OCI-LY7 (cell line): ENCODE measurements at regions not wholly inside any gene's neighbourhood (a gene's known extent, or its start where the extent isn't known, plus 50 kb on each side); places are given as distances from the start of the nearest gene placed in this dataset.

Experiments
- BruUV-seq: library from RNA; stranded (reverse); fragments of 400-500 nt; replicated peaks from 2 replicates; lab custom pipeline; 2021; lab: Mats Ljungman, UMichigan
- CTCF ChIA-PET: fragments of 300-600 bp; sonication (Branson Sonifier 250); formaldehyde crosslinking; loops from one replicate; lab custom pipeline; 2022; ENCODE audit warnings: antibody characterized with exemption; ENCODE audit not compliant: unreplicated experiment; lab: Charles Lee
- POLR2A ChIA-PET: fragments of 300-600 bp; sonication (Branson Sonifier 250); formaldehyde crosslinking; loops from one replicate; lab custom pipeline; 2022; ENCODE audit warnings: antibody characterized with exemption; lab: Charles Lee
- DNase-seq: peaks from one replicate; pipeline ENCODE4 v3.0.0-alpha.2; 2015; ENCODE audit warnings: low spot score
- H2AFZ ChIP-seq: fragments of 200-600 bp; sonication (generic), shearing (Covaris generic); 2 replicates; pipeline ENCODE4 v1.6.1; 2014; ENCODE audit warnings: mild to moderate bottlenecking, antibody characterized with exemption, low read length, moderate library complexity
- H3K27ac ChIP-seq: fragments of 200-600 bp; sonication (generic); 2 replicates; pipeline ENCODE4 v1.5.1; 2014; ENCODE audit warnings: mixed run types, low read depth, mild to moderate bottlenecking, moderate library complexity, low read length, inconsistent platforms; ENCODE audit not compliant: poor library complexity, severe bottlenecking
- H3K36me3 ChIP-seq: fragments of 200-600 bp; sonication (generic); 2 replicates; pipeline ENCODE4 v1.6.1; 2014; ENCODE audit warnings: mild to moderate bottlenecking, antibody characterized with exemption, low read length, moderate library complexity, mixed read lengths; ENCODE audit not compliant: insufficient read depth
- H3K4me1 ChIP-seq: fragments of 200-600 bp; sonication (generic); 2 replicates; pipeline ENCODE4 v1.5.1; 2014; ENCODE audit warnings: mild to moderate bottlenecking, low read length; ENCODE audit not compliant: insufficient read depth, poor library complexity, severe bottlenecking
- H3K4me2 ChIP-seq: fragments of 200-600 bp; sonication (generic); 2 replicates; pipeline ENCODE4 v1.6.1; 2014; ENCODE audit warnings: mild to moderate bottlenecking, low read length
- H3K4me3 ChIP-seq: fragments of 200-600 bp; sonication (generic); 2 replicates; pipeline ENCODE4 v1.5.1; 2014; ENCODE audit warnings: mild to moderate bottlenecking, low read depth, low read length; ENCODE audit not compliant: poor library complexity, severe bottlenecking
- H3K79me2 ChIP-seq: fragments of 200-600 bp; sonication (generic); 2 replicates; pipeline ENCODE4 v1.6.1; 2016; ENCODE audit warnings: low read depth, mild to moderate bottlenecking, low read length, moderate library complexity, mixed read lengths; ENCODE audit not compliant: insufficient read depth
- H3K9me2 ChIP-seq: fragments of 200-600 bp; sonication (generic); 2 replicates; pipeline ENCODE4 v1.6.1; 2016; ENCODE audit warnings: mild to moderate bottlenecking, low read length, mixed read lengths; ENCODE audit not compliant: insufficient read depth
- H3K9me3 ChIP-seq: fragments of 200-600 bp; sonication (generic); 2 replicates; pipeline ENCODE4 v1.6.1; 2014; ENCODE audit warnings: mild to moderate bottlenecking, mixed run types, low read length, mixed read lengths
- H4K20me1 ChIP-seq: fragments of 200-600 bp; sonication (generic); 2 replicates; pipeline ENCODE4 v1.6.1; 2014; ENCODE audit warnings: mild to moderate bottlenecking, antibody characterized with exemption, low read length, moderate library complexity, mixed read lengths; ENCODE audit not compliant: insufficient read depth
- EZH2phosphoT487 ChIP-seq: fragments of 200-600 bp; sonication (generic); IDR thresholded peaks from 2 replicates; pipeline ENCODE4 v1.6.1; 2018; ENCODE audit warnings: low read depth, borderline replicate concordance, mild to moderate bottlenecking, mixed run types, antibody characterized with exemption, low read length, moderate library complexity, mixed read lengths
- intact Hi-C: fragments of 100-400 bp; cut with micrococcal nuclease; formaldehyde crosslinking; loops from one replicate; pipeline ENCODE4 v1.10.0; 2022; ENCODE audit not compliant: unreplicated experiment
- TF ChIP-seq, protein P1 (sequence below): fragments of 200-600 bp; sonication (generic); conservative IDR thresholded peaks from 2 replicates; pipeline ENCODE4 v1.5.1; 2014; ENCODE audit warnings: mild to moderate bottlenecking, antibody characterized with exemption, low read length, moderate library complexity, mixed read lengths

DNA sequence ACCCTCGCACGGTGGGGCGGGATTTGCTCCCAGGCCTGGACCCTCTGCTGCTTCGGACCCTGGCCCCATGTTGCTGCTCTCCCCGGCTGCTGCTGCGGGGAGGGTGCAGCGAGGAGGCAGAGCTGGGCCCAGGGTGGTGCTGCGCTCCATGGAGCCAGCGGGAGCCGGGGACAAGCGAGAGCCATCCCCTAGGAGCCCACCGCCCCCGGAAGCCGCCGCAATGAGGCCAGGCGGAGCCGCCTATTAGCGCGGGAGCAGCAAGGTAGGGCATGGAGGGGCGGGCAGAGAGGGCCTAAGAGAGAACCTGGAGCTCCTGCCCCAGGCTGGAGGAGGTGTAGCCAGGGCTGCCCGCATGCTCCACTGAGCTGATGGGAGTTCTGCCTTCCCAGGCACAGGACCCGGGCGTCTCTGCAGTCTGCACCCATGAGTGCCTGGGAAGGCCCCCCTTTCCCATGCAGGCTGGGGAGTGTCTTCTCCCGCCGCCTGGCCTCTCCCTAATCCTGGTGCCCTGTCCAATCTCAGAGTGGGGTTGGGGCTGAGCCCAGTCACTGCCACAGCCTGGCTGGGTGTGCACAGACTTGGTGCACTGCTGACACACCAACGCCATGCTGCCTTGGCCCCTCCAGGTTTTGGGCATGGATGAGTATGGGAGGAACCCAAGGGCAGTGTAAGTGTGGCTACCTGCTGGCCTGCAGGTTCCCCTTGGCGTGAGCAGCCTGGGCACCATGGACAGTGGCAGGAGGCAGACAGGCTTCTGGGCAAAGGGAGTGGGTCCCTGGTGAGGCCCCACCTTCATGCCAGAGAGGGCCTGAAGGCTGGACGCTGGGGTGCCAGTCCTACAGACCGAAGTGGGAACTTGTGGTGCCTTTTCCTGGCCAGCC lies 360.6 kb upstream of the MAP3K7 start:
- no peak for DNase-seq
- Histone ChIP-seq H3K9me3 (no peaks in the 10 kb centered on the region), H4K20me1 (no peaks in the 10 kb centered on the region), H3K36me3 (no peaks in the 10 kb centered on the region), H3K4me3 (no peak overlapping the region), H3K9me2 (no peaks in the 10 kb centered on the region), H3K4me1 (no peaks in the 10 kb centered on the region), H3K79me2 (no peaks in the 10 kb centered on the region), H3K4me2 (no peak overlapping the region), H2AFZ (no peak overlapping the region), H3K27ac (no peak overlapping the region)
- no TSS peak for BruUV-seq
- TF ChIP-seq, protein P1, sequence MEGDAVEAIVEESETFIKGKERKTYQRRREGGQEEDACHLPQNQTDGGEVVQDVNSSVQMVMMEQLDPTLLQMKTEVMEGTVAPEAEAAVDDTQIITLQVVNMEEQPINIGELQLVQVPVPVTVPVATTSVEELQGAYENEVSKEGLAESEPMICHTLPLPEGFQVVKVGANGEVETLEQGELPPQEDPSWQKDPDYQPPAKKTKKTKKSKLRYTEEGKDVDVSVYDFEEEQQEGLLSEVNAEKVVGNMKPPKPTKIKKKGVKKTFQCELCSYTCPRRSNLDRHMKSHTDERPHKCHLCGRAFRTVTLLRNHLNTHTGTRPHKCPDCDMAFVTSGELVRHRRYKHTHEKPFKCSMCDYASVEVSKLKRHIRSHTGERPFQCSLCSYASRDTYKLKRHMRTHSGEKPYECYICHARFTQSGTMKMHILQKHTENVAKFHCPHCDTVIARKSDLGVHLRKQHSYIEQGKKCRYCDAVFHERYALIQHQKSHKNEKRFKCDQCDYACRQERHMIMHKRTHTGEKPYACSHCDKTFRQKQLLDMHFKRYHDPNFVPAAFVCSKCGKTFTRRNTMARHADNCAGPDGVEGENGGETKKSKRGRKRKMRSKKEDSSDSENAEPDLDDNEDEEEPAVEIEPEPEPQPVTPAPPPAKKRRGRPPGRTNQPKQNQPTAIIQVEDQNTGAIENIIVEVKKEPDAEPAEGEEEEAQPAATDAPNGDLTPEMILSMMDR = no peak
- TF ChIP-seq EZH2phosphoT487 = no peak
- ChIA-PET POLR2A (no interaction called here), CTCF (no interaction called here)
- intact Hi-C loops = loop anchor here (10.0 kb wide), 1 partner anchor 337 kb away; no protein-coding TSS in a partner anchor

DNA sequence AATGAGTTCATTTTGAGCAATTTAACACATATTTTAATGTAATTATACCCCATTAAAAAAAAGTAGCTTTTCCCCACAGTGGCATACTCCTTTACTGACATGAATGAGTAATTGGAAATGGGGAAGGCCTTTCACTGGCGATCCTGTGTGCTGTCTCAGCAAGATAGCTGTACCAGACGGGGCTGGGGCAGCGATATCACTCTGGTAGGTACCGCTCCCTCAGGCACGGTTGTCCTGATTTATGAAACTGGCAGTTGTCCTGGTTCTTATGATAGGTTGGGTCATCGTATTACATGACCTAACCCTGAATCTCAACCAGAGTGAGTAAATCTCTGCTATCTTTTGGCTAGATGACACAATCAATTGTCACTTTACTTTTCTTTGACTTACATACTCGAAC lies 355.0 kb upstream of the MAP3K7 start:
- Histone ChIP-seq H2AFZ (peak overlapping the region; percentile 90; the same call in 1 of the 2 replicates), H3K9me3 (no peaks in the 10 kb centered on the region), H3K36me3 (no peaks in the 10 kb centered on the region), H4K20me1 (no peaks in the 10 kb centered on the region), H3K4me3 (no peak overlapping the region), H3K4me1 (no peaks in the 10 kb centered on the region), H3K27ac (no peak overlapping the region), H3K4me2 (no peak overlapping the region), H3K9me2 (no peaks in the 10 kb centered on the region), H3K79me2 (no peaks in the 10 kb centered on the region)
- intact Hi-C loops = loop anchor here (5.0 to 10.0 kb wide), 2 partner anchors 140 to 343 kb away; no protein-coding TSS in a partner anchor
- DNase-seq = no peak
- BruUV-seq = no TSS peak
- no peak for TF ChIP-seq EZH2phosphoT487
- TF ChIP-seq, protein P1 = no peak
- ChIA-PET CTCF (no interaction called here), POLR2A (no interaction called here)
